Ovary (tissue), 7 donors: ENCODE measurements at regions not wholly inside any gene's neighbourhood (a gene's known extent, or its start where the extent isn't known, plus 50 kb on each side); places are given as distances from the start of the nearest gene placed in this dataset.

ENCODE experiments used
- DNase-seq, 5 donors: peaks; one replicate each; pipeline ENCODE4 v3.0.0-alpha.2; 2019 to 2020
- H3K27ac ChIP-seq, 2 donors: fragments of 200-600 bp; one replicate each; pipeline versions ENCODE4 v1.5.1 to v1.8.0; 2019 to 2022
- H3K27me3 ChIP-seq: fragments of 200-600 bp; one replicate; pipeline ENCODE4 v1.8.0; 2022
- H3K36me3 ChIP-seq: fragments of 200-600 bp; sonication (generic); one replicate; pipeline ENCODE4 v1.5.1; 2019
- H3K4me1 ChIP-seq: one replicate; pipeline ENCODE4 v1.8.1; 2013; ENCODE audit warnings: mild to moderate bottlenecking, moderate library complexity; ENCODE audit not compliant: insufficient read depth
- H3K4me3 ChIP-seq: fragments of 200-600 bp; sonication (generic); one replicate; pipeline ENCODE4 v1.5.1; 2017
- H3K9me3 ChIP-seq, 2 donors: fragments of 200-600 bp in 1 of 2; sonication (generic) in 1 of 2; one replicate each; pipeline versions ENCODE4 v1.5.1 to v1.8.1; 2013 to 2019; ENCODE audit warnings: mild to moderate bottlenecking in 1 of 2, moderate library complexity in 1 of 2
- CTCF ChIP-seq, 3 donors: fragments of 450-650 bp in 2 of 3; fragments of 200-600 bp in 1 of 3; IDR thresholded peaks; one replicate each; pipeline versions ENCODE4 v1.5.1 to v1.8.0; 2016 to 2022; ENCODE audit warnings: antibody characterized with exemption in 3 of 3, mild to moderate bottlenecking in 1 of 3
- EP300 ChIP-seq: sonication (generic); formaldehyde crosslinking; IDR thresholded peaks from one replicate; pipeline ENCODE4 v1.6.1; 2017; ENCODE audit warnings: antibody characterized with exemption
- POLR2A ChIP-seq: fragments of 450-650 bp; IDR thresholded peaks from one replicate; pipeline ENCODE4 v1.6.1; 2017; ENCODE audit warnings: antibody characterized with exemption, mild to moderate bottlenecking, moderate library complexity
- WGBS, 3 donors: extraction: QIAGEN DNeasy Blood & Tissue Kit in 1 of 3; methylation state at CpG; one replicate each; pipeline versions ENCODE4 v1.1.5 to v1.1.7; 2013 to 2017; 5-methylcytosine and 5-hydroxymethylcytosine counted together
- intact Hi-C, 4 donors: fragments of 100-400 bp; cut with DNase I; formaldehyde crosslinking; loops; one replicate each; pipeline versions ENCODE4 v1.11.0 to v1.15.1; 2022 to 2023
- donor health status: DM: no; HTN: no; CAD: no; lungs with moderate emphysema.
- donor health status: DM: no; HTN: no; CAD: no.
- donor health status: Bipolar disorder and iron deficiency.
- donor health status: DM: no; HTN: no; CAD: no.
- donor health status: DM: yes; HTN: yes; CAD: no.

- TF ChIP-seq EP300, result no peak
- TF ChIP-seq POLR2A, result no peak
- no peak for TF ChIP-seq CTCF (IDR thresholded peaks at IDR 0.05)
- Histone ChIP-seq H3K4me1 (no peaks in the 10 kb centered on the region), H3K27me3 (no peaks in the 10 kb centered on the region), H3K36me3 (no peaks in the 10 kb centered on the region), H3K27ac (no peak overlapping the region), H3K4me3 (no peak overlapping the region), H3K9me3 (no peaks in the 10 kb centered on the region)
- DNase-seq, result no peak
- intact Hi-C loops, result no loop called here
- WGBS, 3 donors, result 75 to 86% (median 80%) methylated on average over 3 of the region's 3 CpGs
Measured at GRCh38 chr18:22860807-22861206, 72.3 kb upstream of the RBBP8 start.

GRCh38 chr18:22865354-22866116, 67.6 kb upstream of the RBBP8 start:
- no peak for TF ChIP-seq POLR2A
- no peak for TF ChIP-seq CTCF (IDR thresholded peaks at IDR 0.05)
- no peak for TF ChIP-seq EP300
- Histone ChIP-seq H3K27ac (no peak overlapping the region), H3K4me3 (no peak overlapping the region), H3K4me1 (no peaks in the 10 kb centered on the region), H3K27me3 (no peaks in the 10 kb centered on the region), H3K9me3 (no peaks in the 10 kb centered on the region), H3K36me3 (no peaks in the 10 kb centered on the region)
- 79 to 86% (median 81%) methylated on average over 7 of the region's 7 CpGs for WGBS, 3 donors
- intact Hi-C loops, result no loop called here
- DNase-seq, result no peak

- WGBS, 3 donors, result 91 to 97% (median 94%) methylated on average over 1 of the region's 1 CpG
Measured at GRCh38 chr18:22868831-22869230, 64.3 kb upstream of the RBBP8 start.

GRCh38 chr18:22871809-22872525, 61.2 kb upstream of the RBBP8 start:
- no peak for DNase-seq
- WGBS, 3 donors, result 15 to 21% (median 19%) methylated on average over 1 of the region's 1 CpG
- no peak overlapping the region for H3K27ac ChIP-seq

More at GRCh38 chr18:22868831-22869230, 64.3 kb upstream of the RBBP8 start:
- no peaks in the 10 kb centered on the region for H3K36me3 ChIP-seq
- DNase-seq, result no peak
- TF ChIP-seq EP300 (no peak), POLR2A (no peak), CTCF (IDR thresholded peaks at IDR 0.05) (no peak)
- intact Hi-C loops, result no loop called here
- no peak overlapping the region for H3K27ac ChIP-seq
- H3K4me1 ChIP-seq, result no peaks in the 10 kb centered on the region
- no peaks in the 10 kb centered on the region for H3K9me3 ChIP-seq
- no peaks in the 10 kb centered on the region for H3K27me3 ChIP-seq
- H3K4me3 ChIP-seq, result no peak overlapping the region

More at GRCh38 chr18:22871809-22872525, 61.2 kb upstream of the RBBP8 start:
- no peak overlapping the region for H3K4me3 ChIP-seq
- no peaks in the 10 kb centered on the region for H3K36me3 ChIP-seq
- no peak for TF ChIP-seq POLR2A
- no peak for TF ChIP-seq EP300
- TF ChIP-seq CTCF (IDR thresholded peaks at IDR 0.05), result no peak
- H3K4me1 ChIP-seq, result no peaks in the 10 kb centered on the region
- no peaks in the 10 kb centered on the region for H3K27me3 ChIP-seq
- no peaks in the 10 kb centered on the region for H3K9me3 ChIP-seq
- intact Hi-C loops, result no loop called here
